ENCODE measurements at regions not wholly inside any gene's neighbourhood (a gene's known extent, or its start where the extent isn't known, plus 50 kb on each side); places are given as distances from the start of the nearest gene placed in this dataset.

DNA sequence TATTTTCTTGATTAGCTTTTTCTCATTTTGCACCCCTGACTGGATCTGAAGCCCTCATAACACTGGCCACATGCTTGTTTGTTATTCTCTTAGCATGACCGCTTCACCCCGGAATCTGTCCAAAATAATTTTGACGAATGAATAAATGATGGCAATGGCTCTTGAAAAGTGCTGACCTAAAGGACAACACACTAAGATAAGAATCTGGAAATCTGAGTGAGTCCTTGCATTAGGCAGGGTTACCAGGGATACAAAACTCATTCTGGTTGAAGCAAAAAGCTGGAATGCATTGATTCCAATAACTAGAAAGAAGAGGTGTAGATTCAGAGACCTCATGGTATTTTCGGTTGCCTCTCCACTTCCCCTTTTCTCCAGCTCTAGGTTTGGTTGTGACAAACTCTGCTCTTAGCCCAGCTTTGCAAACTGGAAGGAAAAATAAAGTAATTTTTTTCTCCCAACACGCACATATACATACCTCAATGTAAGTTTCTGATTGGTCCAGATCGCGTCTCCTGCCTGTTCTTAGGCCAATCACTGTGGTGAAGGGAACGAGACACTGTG lies 157.4 kb downstream of the SKIDA1 start (continued):
- TF ChIP-seq, protein P1, sequence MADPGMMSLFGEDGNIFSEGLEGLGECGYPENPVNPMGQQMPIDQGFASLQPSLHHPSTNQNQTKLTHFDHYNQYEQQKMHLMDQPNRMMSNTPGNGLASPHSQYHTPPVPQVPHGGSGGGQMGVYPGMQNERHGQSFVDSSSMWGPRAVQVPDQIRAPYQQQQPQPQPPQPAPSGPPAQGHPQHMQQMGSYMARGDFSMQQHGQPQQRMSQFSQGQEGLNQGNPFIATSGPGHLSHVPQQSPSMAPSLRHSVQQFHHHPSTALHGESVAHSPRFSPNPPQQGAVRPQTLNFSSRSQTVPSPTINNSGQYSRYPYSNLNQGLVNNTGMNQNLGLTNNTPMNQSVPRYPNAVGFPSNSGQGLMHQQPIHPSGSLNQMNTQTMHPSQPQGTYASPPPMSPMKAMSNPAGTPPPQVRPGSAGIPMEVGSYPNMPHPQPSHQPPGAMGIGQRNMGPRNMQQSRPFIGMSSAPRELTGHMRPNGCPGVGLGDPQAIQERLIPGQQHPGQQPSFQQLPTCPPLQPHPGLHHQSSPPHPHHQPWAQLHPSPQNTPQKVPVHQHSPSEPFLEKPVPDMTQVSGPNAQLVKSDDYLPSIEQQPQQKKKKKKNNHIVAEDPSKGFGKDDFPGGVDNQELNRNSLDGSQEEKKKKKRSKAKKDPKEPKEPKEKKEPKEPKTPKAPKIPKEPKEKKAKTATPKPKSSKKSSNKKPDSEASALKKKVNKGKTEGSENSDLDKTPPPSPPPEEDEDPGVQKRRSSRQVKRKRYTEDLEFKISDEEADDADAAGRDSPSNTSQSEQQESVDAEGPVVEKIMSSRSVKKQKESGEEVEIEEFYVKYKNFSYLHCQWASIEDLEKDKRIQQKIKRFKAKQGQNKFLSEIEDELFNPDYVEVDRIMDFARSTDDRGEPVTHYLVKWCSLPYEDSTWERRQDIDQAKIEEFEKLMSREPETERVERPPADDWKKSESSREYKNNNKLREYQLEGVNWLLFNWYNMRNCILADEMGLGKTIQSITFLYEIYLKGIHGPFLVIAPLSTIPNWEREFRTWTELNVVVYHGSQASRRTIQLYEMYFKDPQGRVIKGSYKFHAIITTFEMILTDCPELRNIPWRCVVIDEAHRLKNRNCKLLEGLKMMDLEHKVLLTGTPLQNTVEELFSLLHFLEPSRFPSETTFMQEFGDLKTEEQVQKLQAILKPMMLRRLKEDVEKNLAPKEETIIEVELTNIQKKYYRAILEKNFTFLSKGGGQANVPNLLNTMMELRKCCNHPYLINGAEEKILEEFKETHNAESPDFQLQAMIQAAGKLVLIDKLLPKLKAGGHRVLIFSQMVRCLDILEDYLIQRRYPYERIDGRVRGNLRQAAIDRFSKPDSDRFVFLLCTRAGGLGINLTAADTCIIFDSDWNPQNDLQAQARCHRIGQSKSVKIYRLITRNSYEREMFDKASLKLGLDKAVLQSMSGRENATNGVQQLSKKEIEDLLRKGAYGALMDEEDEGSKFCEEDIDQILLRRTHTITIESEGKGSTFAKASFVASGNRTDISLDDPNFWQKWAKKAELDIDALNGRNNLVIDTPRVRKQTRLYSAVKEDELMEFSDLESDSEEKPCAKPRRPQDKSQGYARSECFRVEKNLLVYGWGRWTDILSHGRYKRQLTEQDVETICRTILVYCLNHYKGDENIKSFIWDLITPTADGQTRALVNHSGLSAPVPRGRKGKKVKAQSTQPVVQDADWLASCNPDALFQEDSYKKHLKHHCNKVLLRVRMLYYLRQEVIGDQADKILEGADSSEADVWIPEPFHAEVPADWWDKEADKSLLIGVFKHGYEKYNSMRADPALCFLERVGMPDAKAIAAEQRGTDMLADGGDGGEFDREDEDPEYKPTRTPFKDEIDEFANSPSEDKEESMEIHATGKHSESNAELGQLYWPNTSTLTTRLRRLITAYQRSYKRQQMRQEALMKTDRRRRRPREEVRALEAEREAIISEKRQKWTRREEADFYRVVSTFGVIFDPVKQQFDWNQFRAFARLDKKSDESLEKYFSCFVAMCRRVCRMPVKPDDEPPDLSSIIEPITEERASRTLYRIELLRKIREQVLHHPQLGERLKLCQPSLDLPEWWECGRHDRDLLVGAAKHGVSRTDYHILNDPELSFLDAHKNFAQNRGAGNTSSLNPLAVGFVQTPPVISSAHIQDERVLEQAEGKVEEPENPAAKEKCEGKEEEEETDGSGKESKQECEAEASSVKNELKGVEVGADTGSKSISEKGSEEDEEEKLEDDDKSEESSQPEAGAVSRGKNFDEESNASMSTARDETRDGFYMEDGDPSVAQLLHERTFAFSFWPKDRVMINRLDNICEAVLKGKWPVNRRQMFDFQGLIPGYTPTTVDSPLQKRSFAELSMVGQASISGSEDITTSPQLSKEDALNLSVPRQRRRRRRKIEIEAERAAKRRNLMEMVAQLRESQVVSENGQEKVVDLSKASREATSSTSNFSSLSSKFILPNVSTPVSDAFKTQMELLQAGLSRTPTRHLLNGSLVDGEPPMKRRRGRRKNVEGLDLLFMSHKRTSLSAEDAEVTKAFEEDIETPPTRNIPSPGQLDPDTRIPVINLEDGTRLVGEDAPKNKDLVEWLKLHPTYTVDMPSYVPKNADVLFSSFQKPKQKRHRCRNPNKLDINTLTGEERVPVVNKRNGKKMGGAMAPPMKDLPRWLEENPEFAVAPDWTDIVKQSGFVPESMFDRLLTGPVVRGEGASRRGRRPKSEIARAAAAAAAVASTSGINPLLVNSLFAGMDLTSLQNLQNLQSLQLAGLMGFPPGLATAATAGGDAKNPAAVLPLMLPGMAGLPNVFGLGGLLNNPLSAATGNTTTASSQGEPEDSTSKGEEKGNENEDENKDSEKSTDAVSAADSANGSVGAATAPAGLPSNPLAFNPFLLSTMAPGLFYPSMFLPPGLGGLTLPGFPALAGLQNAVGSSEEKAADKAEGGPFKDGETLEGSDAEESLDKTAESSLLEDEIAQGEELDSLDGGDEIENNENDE (IDR thresholded peaks at IDR 0.05; ENCODE audit: insufficient replicate concordance, low read length), result no peak
- TF ChIP-seq GABPA (IDR thresholded peaks at IDR 0.05; ENCODE audit: borderline replicate concordance, insufficient read depth, low read length), result no peak
- TF ChIP-seq CBX8 (IDR thresholded peaks at IDR 0.05; ENCODE audit: borderline replicate concordance, low read depth, low read length), result no peak
- TF ChIP-seq KDM4A (IDR thresholded peaks at IDR 0.05; ENCODE audit: low read depth, low read length, severe bottlenecking), result no peak
- TF ChIP-seq RXRA (IDR thresholded peaks at IDR 0.05; ENCODE audit: insufficient read depth, low read depth, low read length), result no peak
